Vagina (tissue), 2 donors: ENCODE measurements at regions not wholly inside any gene's neighbourhood (a gene's known extent, or its start where the extent isn't known, plus 50 kb on each side); places are given as distances from the start of the nearest gene placed in this dataset.

Source experiments
- CTCF ChIP-seq, 3 experiments: fragments of 450-650 bp in 2 of 3; fragments of 200-600 bp in 1 of 3; sonication (generic) in 1 of 3; IDR thresholded peaks; one replicate each; pipeline ENCODE4 v1.5.1; 2017 to 2019; ENCODE audit warnings: antibody characterized with exemption in 3 of 3, mild to moderate bottlenecking in 2 of 3, moderate library complexity in 2 of 3
- POLR2A ChIP-seq, 2 donors: fragments of 450-650 bp; IDR thresholded peaks; one replicate each; pipeline ENCODE4 v1.6.1; 2017; ENCODE audit warnings: antibody characterized with exemption in 2 of 2, mild to moderate bottlenecking in 2 of 2, moderate library complexity in 2 of 2
- POLR2AphosphoS5 ChIP-seq, 2 donors: sonication (generic); formaldehyde crosslinking; IDR thresholded peaks; one replicate each; pipeline ENCODE4 v1.9.0; 2017; ENCODE audit warnings: antibody characterized with exemption in 2 of 2, mild to moderate bottlenecking in 2 of 2, low read depth in 1 of 2; ENCODE audit not compliant: insufficient read depth in 1 of 2

GRCh38 chr2:43098539-43098938 is 127.9 kb downstream of the ZFP36L2 start:
- TF ChIP-seq CTCF (IDR thresholded peaks at IDR 0.05): no peak
- no peak for TF ChIP-seq POLR2A (IDR thresholded peaks at IDR 0.05)
- no peak for TF ChIP-seq POLR2AphosphoS5 (IDR thresholded peaks at IDR 0.05; ENCODE audit: insufficient read depth in 1 of 2, low read depth in 1 of 2)
